ENCODE measurements at regions not wholly inside any gene's neighbourhood (a gene's known extent, or its start where the extent isn't known, plus 50 kb on each side); places are given as distances from the start of the nearest gene placed in this dataset.
A peak's percentile ranks its signal among the peaks of the same experiment; 100 is the strongest.

DNA sequence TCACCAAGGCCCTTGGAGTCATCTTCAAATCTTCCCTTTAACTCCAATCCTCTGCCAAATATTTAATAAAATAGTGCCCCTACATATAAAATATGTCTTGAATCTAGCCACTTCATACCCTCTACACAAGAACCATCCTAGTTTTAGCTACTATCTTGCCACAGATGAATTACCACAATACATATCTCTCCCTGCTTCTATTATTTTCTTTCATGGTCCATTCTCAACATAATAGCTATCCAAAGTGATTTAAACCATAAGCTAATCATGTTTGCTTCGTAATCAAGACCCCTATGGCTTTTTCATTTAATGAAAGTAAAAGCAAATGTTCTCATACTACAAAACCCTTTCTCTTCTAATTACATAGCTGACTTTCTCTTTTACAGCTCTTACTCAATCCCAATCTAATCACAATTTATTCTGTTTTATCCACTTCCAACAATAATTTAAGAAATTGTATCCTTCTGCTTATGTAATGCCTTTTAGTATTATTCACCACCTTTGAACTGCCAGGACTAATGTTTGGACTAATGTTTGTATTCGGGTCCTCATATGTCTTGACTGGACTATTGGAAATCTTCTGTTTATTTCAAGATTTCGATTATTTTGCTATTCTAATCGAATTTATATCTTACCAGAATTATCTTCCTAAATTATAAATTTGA lies 412.0 kb downstream of the SLITRK1 start:
- Histone ChIP-seq H4K8ac (ENCODE audit: low read depth, low read length) (no peak overlapping the region), H3K18ac (ENCODE audit: low read length) (no peak overlapping the region), H3K27ac (replicated peaks; ENCODE audit: low read length) (no peak overlapping the region), H4K91ac (ENCODE audit: low read depth, low read length, poor library complexity) (no peak overlapping the region), H2BK120ac (ENCODE audit: low read depth, low read length) (no peak overlapping the region), H3K14ac (ENCODE audit: low read length) (no peak overlapping the region), H2BK5ac (ENCODE audit: low read length) (no peak overlapping the region), H3K36me3 (replicated peaks in 1 of 2; ENCODE audit: control insufficient read depth in 2 of 2, insufficient read depth in 2 of 2, low read length in 2 of 2) (no peaks in the 10 kb centered on the region), H2AK5ac (ENCODE audit: low read depth, low read length) (no peak overlapping the region), H3K4me2 (ENCODE audit: insufficient read depth, low read length, poor library complexity, severe bottlenecking) (no peak overlapping the region), H3K4me1 (ENCODE audit: control insufficient read depth in 2 of 2, insufficient read depth in 1 of 2, low read depth in 1 of 2, low read length in 2 of 2) (no peaks in the 10 kb centered on the region), H3K9ac (ENCODE audit: low read depth, low read length, poor library complexity) (no peak overlapping the region), H3K9me3 (replicated peaks in 1 of 2; ENCODE audit: control insufficient read depth in 2 of 2, insufficient read depth in 1 of 2, low read depth in 1 of 2, low read length in 2 of 2) (no peaks in the 10 kb centered on the region), H3K4me3 (ENCODE audit: low read length in 2 of 2) (no peak overlapping the region), H3K4ac (ENCODE audit: low read length) (no peak overlapping the region), H2BK15ac (ENCODE audit: low read length) (no peak overlapping the region), H3K79me1 (ENCODE audit: low read depth, low read length) (no peaks in the 10 kb centered on the region), H3K23ac (ENCODE audit: low read depth, low read length, poor library complexity) (no peak overlapping the region), H2AFZ (ENCODE audit: low read length) (no peak overlapping the region), H3K27me3 (ENCODE audit: control insufficient read depth in 3 of 3, insufficient read depth in 3 of 3, low read depth in 1 of 3, low read length in 3 of 3) (no peaks in the 10 kb centered on the region), H2BK12ac (ENCODE audit: low read length) (no peak overlapping the region)
- no CpG with 5 or more reads among the region's 4 CpGs for WGBS, 2 donors (ENCODE audit: extremely low coverage in 2 of 2, insufficient read length in 2 of 2, insufficient replicate concordance in 1 of 2)
- no peak for DNase-seq (ENCODE audit: low spot score)

DNA sequence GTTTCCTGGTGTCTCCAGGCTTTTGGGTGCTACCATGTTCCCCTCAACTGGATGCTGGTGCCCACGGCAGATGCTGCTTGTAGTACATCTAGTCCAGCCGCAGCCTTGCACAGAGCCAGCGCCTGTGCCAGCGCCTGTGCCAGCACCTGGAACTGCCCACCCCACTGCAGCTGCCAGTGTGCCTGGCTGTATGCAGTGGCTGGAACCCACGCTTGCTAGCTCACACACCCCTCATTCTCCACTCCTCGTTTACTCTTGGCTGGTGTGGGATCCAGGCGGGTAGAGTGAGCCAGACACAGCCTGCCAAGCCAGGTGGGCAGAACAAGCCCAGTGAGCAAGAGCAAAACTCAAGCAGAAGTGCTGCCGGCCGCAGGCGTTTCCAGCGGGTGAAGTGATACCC lies 428.6 kb downstream of the SLITRK1 start:
- Histone ChIP-seq H3K4me1 (ENCODE audit: control insufficient read depth in 2 of 2, insufficient read depth in 1 of 2, low read depth in 1 of 2, low read length in 2 of 2) (peaks cover 0 to 6% of the 10 kb centered on the region in 2 donors), H3K14ac (ENCODE audit: low read length) (no peak overlapping the region), H2AK5ac (ENCODE audit: low read depth, low read length) (peak overlapping the region; percentile 2), H3K4ac (ENCODE audit: low read length) (no peak overlapping the region), H3K23ac (ENCODE audit: low read depth, low read length, poor library complexity) (no peak overlapping the region), H4K91ac (ENCODE audit: low read depth, low read length, poor library complexity) (no peak overlapping the region), H3K18ac (ENCODE audit: low read length) (peak overlapping the region; percentile 24), H2BK12ac (ENCODE audit: low read length) (no peak overlapping the region), H3K36me3 (replicated peaks in 1 of 2; ENCODE audit: control insufficient read depth in 2 of 2, insufficient read depth in 2 of 2, low read length in 2 of 2) (no peaks in the 10 kb centered on the region), H2AFZ (ENCODE audit: low read length) (peak overlapping the region; percentile 7), H3K9ac (ENCODE audit: low read depth, low read length, poor library complexity) (no peak overlapping the region), H4K8ac (ENCODE audit: low read depth, low read length) (no peak overlapping the region), H3K4me2 (ENCODE audit: insufficient read depth, low read length, poor library complexity, severe bottlenecking) (no peak overlapping the region), H2BK120ac (ENCODE audit: low read depth, low read length) (no peak overlapping the region), H3K4me3 (ENCODE audit: low read length in 2 of 2) (peak overlapping the region in 1 of 2 donors; percentile 50), H3K27ac (replicated peaks; ENCODE audit: low read length) (no peak overlapping the region), H2BK5ac (ENCODE audit: low read length) (no peak overlapping the region), H3K79me1 (ENCODE audit: low read depth, low read length) (no peaks in the 10 kb centered on the region), H3K27me3 (ENCODE audit: control insufficient read depth in 3 of 3, insufficient read depth in 3 of 3, low read depth in 1 of 3, low read length in 3 of 3) (no peaks in the 10 kb centered on the region), H2BK15ac (ENCODE audit: low read length) (peak overlapping the region; percentile 25), H3K9me3 (replicated peaks in 1 of 2; ENCODE audit: control insufficient read depth in 2 of 2, insufficient read depth in 1 of 2, low read depth in 1 of 2, low read length in 2 of 2) (peaks cover 0 to 8% of the 10 kb centered on the region in 2 donors)
- no peak for DNase-seq (ENCODE audit: low spot score)
- WGBS, 2 donors (ENCODE audit: extremely low coverage in 2 of 2, insufficient read length in 2 of 2, insufficient replicate concordance in 1 of 2): no CpG with 5 or more reads among the region's 11 CpGs

DNA sequence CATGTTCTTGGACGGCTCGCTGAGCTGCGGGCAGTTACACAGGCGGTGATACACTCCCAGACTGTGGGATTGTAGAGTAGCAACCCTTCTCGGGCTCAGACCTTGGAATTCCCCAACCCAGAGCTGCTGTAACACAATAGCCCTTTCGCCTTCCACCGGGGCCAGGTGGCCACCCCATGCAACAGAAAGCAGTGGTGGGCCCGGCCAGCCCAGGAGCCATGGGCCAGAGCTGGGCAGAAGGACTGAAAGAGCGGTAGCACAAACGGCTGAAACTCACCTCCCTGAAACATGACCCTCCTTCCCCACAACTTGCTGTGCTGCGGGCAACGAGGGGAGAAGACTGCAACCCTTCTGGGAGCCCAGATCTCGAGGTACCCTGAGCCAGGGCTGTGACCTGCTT lies 429.0 kb downstream of the SLITRK1 start:
- peak overlapping the region; percentile 41 for H3K18ac ChIP-seq (ENCODE audit: low read length)
- WGBS, 2 donors (ENCODE audit: extremely low coverage in 2 of 2, insufficient read length in 2 of 2, insufficient replicate concordance in 1 of 2): no CpG with 5 or more reads among the region's 13 CpGs

DNA sequence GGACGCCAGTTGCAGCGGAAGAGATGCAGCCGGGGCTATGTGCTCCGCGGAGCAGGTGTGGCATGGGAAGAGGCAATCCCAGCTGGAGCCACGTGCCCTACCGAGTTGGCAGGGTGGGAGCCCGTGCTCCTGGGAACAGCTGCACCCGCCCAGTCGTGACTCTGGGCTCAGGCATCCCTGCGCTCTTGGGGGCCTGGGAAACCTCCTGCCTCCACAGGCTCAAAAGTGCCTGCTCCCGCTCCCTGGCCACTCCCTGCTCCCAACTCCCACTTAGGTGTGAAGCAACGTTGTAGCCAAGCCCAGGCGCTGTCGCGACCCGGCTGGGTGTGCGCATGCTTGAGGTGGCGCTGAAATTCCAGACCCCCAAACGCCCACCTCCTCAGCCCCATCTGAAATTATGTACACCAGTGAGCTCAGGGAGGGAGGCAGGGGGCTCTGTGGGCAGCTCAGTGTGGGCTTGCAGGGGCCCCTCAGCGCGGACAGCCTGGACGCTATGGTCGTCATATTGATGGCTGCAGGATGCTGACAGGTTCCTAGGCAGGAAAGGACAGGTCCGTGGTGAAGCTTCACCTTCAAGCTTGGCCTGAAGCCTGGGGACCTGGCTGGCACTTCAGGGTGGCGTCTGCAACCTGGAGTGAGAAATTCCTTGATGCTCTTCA lies 429.9 kb downstream of the SLITRK1 start:
- H3K14ac ChIP-seq (ENCODE audit: low read length): no peak overlapping the region
- H3K79me1 ChIP-seq (ENCODE audit: low read depth, low read length): no peaks in the 10 kb centered on the region
- H2AFZ ChIP-seq (ENCODE audit: low read length): no peak overlapping the region
- no peak overlapping the region for H4K91ac ChIP-seq (ENCODE audit: low read depth, low read length, poor library complexity)
- no peak overlapping the region for H3K4me3 ChIP-seq (ENCODE audit: low read length in 2 of 2)
- no peak overlapping the region for H2BK120ac ChIP-seq (ENCODE audit: low read depth, low read length)
- H3K9me3 ChIP-seq (replicated peaks in 1 of 2; ENCODE audit: control insufficient read depth in 2 of 2, insufficient read depth in 1 of 2, low read depth in 1 of 2, low read length in 2 of 2): peaks cover 0 to 8% of the 10 kb centered on the region in 2 donors
- peaks cover 0 to 6% of the 10 kb centered on the region in 2 donors for H3K4me1 ChIP-seq (ENCODE audit: control insufficient read depth in 2 of 2, insufficient read depth in 1 of 2, low read depth in 1 of 2, low read length in 2 of 2)
- peak overlapping the region; percentile 75 for H2AK5ac ChIP-seq (ENCODE audit: low read depth, low read length)
- WGBS, 2 donors (ENCODE audit: extremely low coverage in 2 of 2, insufficient read length in 2 of 2, insufficient replicate concordance in 1 of 2): no CpG with 5 or more reads among the region's 26 CpGs
- no peak overlapping the region for H3K27ac ChIP-seq (replicated peaks; ENCODE audit: low read length)
- H3K18ac ChIP-seq (ENCODE audit: low read length): peak overlapping the region; percentile 91
- H2BK5ac ChIP-seq (ENCODE audit: low read length): peak overlapping the region; percentile 39
- H3K27me3 ChIP-seq (ENCODE audit: control insufficient read depth in 3 of 3, insufficient read depth in 3 of 3, low read depth in 1 of 3, low read length in 3 of 3): no peaks in the 10 kb centered on the region
- H4K8ac ChIP-seq (ENCODE audit: low read depth, low read length): no peak overlapping the region
- no peaks in the 10 kb centered on the region for H3K36me3 ChIP-seq (replicated peaks in 1 of 2; ENCODE audit: control insufficient read depth in 2 of 2, insufficient read depth in 2 of 2, low read length in 2 of 2)
- H3K4ac ChIP-seq (ENCODE audit: low read length): no peak overlapping the region
- H3K23ac ChIP-seq (ENCODE audit: low read depth, low read length, poor library complexity): peak overlapping the region; percentile 85
- DNase-seq (ENCODE audit: low spot score): no peak
- peak overlapping the region; percentile 67 for H2BK15ac ChIP-seq (ENCODE audit: low read length)
- H2BK12ac ChIP-seq (ENCODE audit: low read length): no peak overlapping the region
- no peak overlapping the region for H3K4me2 ChIP-seq (ENCODE audit: insufficient read depth, low read length, poor library complexity, severe bottlenecking)
- H3K9ac ChIP-seq (ENCODE audit: low read depth, low read length, poor library complexity): no peak overlapping the region

More for the DNA sequence above, 429.0 kb downstream of the SLITRK1 start:
- Histone ChIP-seq H2BK12ac (ENCODE audit: low read length) (no peak overlapping the region), H3K4ac (ENCODE audit: low read length) (peak overlapping the region; percentile 37), H3K4me1 (ENCODE audit: control insufficient read depth in 2 of 2, insufficient read depth in 1 of 2, low read depth in 1 of 2, low read length in 2 of 2) (peaks cover 0 to 6% of the 10 kb centered on the region in 2 donors), H3K36me3 (replicated peaks in 1 of 2; ENCODE audit: control insufficient read depth in 2 of 2, insufficient read depth in 2 of 2, low read length in 2 of 2) (no peaks in the 10 kb centered on the region), H2BK120ac (ENCODE audit: low read depth, low read length) (no peak overlapping the region), H2AFZ (ENCODE audit: low read length) (peak overlapping the region; percentile 7), H2AK5ac (ENCODE audit: low read depth, low read length) (peak overlapping the region; percentile 2), H3K27ac (replicated peaks; ENCODE audit: low read length) (no peak overlapping the region), H4K91ac (ENCODE audit: low read depth, low read length, poor library complexity) (no peak overlapping the region), H2BK15ac (ENCODE audit: low read length) (peak overlapping the region; percentile 25), H4K8ac (ENCODE audit: low read depth, low read length) (no peak overlapping the region), H3K23ac (ENCODE audit: low read depth, low read length, poor library complexity) (no peak overlapping the region), H3K27me3 (ENCODE audit: control insufficient read depth in 3 of 3, insufficient read depth in 3 of 3, low read depth in 1 of 3, low read length in 3 of 3) (no peaks in the 10 kb centered on the region), H3K79me1 (ENCODE audit: low read depth, low read length) (no peaks in the 10 kb centered on the region), H3K9me3 (replicated peaks in 1 of 2; ENCODE audit: control insufficient read depth in 2 of 2, insufficient read depth in 1 of 2, low read depth in 1 of 2, low read length in 2 of 2) (peaks cover 0 to 8% of the 10 kb centered on the region in 2 donors), H3K9ac (ENCODE audit: low read depth, low read length, poor library complexity) (no peak overlapping the region), H2BK5ac (ENCODE audit: low read length) (no peak overlapping the region), H3K4me3 (ENCODE audit: low read length in 2 of 2) (no peak overlapping the region), H3K14ac (ENCODE audit: low read length) (no peak overlapping the region), H3K4me2 (ENCODE audit: insufficient read depth, low read length, poor library complexity, severe bottlenecking) (no peak overlapping the region)
- DNase-seq (ENCODE audit: low spot score): no peak

Measured in neuronal stem cell (in vitro differentiated cells).